ENCODE measurements at regions not wholly inside any gene's neighbourhood (a gene's known extent, or its start where the extent isn't known, plus 50 kb on each side); places are given as distances from the start of the nearest gene placed in this dataset.

DNA sequence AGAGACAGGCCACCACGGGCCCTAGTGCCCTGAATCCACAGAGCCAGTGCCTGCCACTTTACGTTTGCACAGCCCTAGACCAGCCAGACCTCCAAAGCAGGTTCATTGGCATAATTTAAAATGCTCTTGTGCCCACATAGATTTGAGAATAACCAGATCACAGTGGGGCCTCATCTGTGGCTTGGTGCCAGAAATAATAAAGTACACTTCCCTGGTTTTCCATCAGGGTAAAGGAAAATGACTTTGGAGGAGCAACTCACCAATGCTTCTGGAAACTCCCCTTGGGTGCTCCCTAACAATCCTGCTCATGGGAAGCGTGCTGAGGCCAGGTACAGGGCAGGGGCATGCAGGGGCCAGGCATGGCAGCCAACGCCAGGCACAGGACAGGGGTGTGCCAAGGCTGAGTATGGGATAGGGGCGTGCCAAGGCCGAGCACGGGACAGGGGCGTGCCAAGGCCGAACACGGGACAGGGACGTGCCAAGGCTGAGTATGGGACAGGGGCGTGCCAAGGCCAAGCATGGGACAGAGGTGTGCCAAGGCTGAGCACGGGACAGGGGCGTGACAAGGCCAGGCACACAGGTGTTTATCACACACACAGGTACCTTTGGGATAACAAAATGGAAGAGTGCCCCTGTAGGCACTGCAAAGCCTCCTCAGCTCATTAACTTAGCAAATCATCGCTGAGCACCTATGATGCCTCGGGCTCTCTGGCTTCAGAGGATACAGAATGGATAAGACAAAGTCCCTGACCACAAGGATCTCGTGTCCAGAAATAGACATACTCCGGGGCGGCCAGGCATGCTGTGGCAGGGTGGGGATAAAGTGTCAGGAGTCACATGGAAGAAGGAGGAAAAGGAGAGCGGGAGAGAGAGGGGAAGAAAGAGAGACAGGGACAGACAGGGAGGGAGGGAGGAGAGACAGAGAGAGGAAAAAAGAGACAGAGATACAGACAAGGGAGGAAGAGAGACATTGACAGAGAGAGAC, 334.7 kb downstream of the EIPR1 start:
- H3K4me3 ChIP-seq (replicated peaks in 1 of 2; ENCODE audit: low read depth in 2 of 2, low read length in 2 of 2): no peak overlapping the region
- no peak for DNase-seq (ENCODE audit: low read depth in 2 of 2)
- TF ChIP-seq, protein P1, sequence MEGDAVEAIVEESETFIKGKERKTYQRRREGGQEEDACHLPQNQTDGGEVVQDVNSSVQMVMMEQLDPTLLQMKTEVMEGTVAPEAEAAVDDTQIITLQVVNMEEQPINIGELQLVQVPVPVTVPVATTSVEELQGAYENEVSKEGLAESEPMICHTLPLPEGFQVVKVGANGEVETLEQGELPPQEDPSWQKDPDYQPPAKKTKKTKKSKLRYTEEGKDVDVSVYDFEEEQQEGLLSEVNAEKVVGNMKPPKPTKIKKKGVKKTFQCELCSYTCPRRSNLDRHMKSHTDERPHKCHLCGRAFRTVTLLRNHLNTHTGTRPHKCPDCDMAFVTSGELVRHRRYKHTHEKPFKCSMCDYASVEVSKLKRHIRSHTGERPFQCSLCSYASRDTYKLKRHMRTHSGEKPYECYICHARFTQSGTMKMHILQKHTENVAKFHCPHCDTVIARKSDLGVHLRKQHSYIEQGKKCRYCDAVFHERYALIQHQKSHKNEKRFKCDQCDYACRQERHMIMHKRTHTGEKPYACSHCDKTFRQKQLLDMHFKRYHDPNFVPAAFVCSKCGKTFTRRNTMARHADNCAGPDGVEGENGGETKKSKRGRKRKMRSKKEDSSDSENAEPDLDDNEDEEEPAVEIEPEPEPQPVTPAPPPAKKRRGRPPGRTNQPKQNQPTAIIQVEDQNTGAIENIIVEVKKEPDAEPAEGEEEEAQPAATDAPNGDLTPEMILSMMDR (IDR thresholded peaks at IDR 0.05; ENCODE audit: low read depth, low read length): no peak

DNA sequence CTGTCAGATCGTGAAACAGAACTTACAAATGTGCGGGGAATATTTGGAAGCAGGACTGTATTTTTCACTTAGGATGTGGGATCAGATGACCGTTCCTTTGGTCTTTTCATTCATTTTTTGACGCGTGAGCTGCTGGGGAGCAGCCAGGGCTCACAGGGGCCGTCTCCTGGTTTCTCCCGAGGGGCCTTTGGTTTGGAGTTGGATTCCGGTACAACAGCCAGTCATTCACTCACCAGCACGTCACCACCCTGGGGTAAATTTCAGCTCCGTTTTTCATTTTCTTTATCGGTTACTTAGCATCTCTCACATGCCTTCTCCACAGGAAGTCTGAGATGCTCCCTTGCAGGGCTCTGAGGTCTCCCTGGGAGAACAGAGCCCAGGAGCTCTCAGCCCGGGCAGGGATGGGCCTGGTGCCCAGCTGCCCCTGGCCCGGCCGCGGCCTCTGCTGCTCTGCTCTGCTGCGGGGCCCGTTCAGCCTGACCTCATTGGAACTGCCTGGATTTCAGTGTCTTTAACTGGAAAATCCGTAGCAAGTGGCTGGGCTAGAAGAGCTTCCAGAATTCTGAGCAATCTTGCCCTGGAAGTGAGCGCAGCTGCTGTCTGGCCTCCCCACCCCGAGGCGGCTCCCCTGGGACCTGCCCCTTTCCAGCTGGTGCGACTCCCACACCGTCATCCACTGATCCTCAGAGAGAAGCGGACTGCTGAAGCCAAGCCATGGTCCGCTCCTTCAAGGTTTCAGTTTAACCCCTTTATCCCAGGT, 335.6 kb downstream of the EIPR1 start:
- peak; percentile 30 to 36 for DNase-seq (ENCODE audit: low read depth in 2 of 2)
- TF ChIP-seq, protein P1 (IDR thresholded peaks at IDR 0.05; ENCODE audit: low read depth, low read length): no peak
- H3K4me3 ChIP-seq (replicated peaks in 1 of 2; ENCODE audit: low read depth in 2 of 2, low read length in 2 of 2): no peak overlapping the region

DNA sequence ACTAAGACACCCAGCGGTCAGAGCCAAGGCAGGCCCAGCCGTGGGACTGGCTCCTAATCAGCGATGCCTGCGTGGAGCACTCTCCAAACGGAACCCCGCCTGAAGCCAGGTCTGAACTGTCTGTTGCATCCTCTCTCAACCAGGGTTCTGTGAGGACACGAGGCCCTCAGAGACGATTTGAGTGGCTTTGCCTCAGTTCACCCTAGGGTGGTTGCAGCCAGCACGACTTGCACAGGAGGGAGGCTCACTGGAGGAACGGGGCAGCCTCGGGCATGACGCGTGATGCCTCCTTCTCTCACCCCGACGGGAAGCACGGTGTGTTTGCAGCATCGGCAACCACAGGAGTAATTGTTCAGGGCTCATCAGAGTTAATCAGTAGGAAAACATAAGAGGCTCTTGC, 336.4 kb downstream of the EIPR1 start:
- no peak for DNase-seq (ENCODE audit: low read depth in 2 of 2)
- TF ChIP-seq, protein P1 (IDR thresholded peaks at IDR 0.05; ENCODE audit: low read depth, low read length): no peak
- no peak overlapping the region for H3K4me3 ChIP-seq (replicated peaks in 1 of 2; ENCODE audit: low read depth in 2 of 2, low read length in 2 of 2)

DNA sequence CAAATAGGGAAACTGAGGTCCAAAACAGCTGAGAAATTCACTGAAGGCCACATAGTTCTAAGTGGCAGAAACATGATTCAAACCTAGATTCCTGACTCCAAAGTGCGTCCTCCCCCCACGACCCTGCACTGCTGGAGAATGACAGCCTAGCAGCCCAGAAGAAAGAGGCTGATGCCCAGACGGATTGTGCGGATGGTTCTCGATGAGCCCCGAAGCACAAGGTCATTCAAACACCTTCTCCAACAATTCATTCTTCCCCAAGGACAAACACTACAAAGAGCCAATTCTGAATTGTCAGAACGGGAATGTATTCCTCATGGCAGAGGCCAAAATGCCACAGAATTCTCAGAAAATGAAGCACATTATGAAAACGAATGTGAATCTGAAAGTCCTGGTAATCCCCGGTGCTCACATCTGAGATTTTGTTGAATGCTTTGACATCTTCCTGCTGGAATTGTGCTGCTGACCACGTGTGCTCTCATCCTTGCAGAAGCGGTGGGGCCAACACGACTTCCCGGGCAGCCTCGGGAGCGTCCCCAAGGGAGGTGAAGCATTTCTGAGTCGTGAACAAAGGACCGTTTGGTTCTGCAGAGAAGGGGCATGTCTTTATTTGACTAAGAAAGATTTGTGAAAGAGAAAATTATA, 337.0 kb downstream of the EIPR1 start:
- DNase-seq (ENCODE audit: low read depth in 2 of 2): peak in 1 of 2 donors; percentile 5

DNA sequence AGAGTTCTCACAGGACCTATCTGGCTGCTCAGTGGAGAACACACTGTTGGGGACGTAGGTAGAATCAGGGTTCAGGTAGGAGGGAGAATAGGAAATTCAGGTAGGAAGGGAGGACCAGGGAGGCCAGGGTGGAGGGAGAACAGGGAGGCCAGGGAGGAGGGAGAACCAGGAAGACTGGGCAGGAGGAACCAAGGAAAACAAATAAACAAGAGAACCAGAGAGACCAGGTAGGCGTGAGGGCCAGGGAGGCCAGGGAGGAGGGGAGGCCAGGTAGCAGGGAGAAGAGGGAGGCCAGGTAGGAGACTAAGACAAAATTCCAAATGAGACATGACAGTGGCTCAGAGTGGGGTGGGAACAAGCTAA, 337.6 kb downstream of the EIPR1 start:
- TF ChIP-seq, protein P1 (IDR thresholded peaks at IDR 0.05; ENCODE audit: low read depth, low read length): no peak
- no peak for DNase-seq (ENCODE audit: low read depth in 2 of 2)
- no peak overlapping the region for H3K4me3 ChIP-seq (replicated peaks in 1 of 2; ENCODE audit: low read depth in 2 of 2, low read length in 2 of 2)

More for the DNA sequence above, 337.0 kb downstream of the EIPR1 start:
- no peak overlapping the region for H3K4me3 ChIP-seq (replicated peaks in 1 of 2; ENCODE audit: low read depth in 2 of 2, low read length in 2 of 2)
- TF ChIP-seq, protein P1 (IDR thresholded peaks at IDR 0.05; ENCODE audit: low read depth, low read length): no peak

DNA sequence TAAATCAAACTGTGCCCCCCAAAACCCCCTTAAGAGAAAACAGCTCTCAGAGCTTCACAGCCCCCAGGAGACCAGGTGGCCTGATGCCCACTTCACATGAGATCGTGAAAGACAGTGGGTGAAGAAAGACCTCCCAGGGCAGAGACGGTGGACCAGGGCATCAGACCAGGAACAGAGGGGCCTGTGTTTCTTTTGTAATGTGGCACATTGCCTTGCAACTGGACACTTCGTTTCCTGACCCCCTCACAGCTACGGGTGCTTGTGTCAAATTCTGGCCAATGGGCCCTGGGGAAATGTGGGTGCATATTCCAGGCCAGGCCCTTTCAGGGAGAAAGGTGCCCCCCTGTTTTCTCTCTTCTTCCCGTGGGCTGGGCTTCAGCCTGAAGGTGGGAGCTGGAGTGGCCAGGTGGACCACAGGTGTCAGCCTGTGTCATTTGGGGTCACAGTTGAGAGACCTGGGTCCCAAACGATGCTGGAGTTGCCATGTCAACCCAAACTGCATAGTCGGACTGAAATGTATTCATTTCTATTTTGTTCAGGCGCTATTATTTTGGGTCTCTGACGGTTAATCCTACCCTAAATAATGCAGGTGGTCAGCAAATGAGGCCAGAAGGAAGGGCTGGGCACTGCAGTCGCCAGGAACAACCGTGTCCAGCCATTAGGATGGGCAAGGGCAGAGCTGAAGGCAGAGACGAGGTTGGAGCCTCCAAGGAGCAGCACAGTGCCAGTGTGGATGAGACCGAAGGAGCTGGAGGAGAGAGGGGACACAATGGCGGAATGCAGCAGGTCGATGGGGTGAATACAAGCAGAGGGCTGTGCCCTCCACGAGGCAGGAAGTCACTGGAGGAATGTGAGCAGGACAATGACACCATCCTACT, 338.2 kb downstream of the EIPR1 start:
- TF ChIP-seq, protein P1 (IDR thresholded peaks at IDR 0.05; ENCODE audit: low read depth, low read length): no peak
- H3K4me3 ChIP-seq (replicated peaks in 1 of 2; ENCODE audit: low read depth in 2 of 2, low read length in 2 of 2): no peak overlapping the region

More for the DNA sequence above, 338.2 kb downstream of the EIPR1 start:
- DNase-seq (ENCODE audit: low read depth in 2 of 2): no peak
